HL-60 (cell line): ENCODE measurements at regions not wholly inside any gene's neighbourhood (a gene's known extent, or its start where the extent isn't known, plus 50 kb on each side); places are given as distances from the start of the nearest gene placed in this dataset.

Experiments
- DNase-seq, 2 experiments: peaks; one replicate each; pipeline ENCODE4 v3.0.0-alpha.2; 2010 to 2020; ENCODE audit warnings: low read depth in 1 of 2, low spot score in 1 of 2
- H3K27ac ChIP-seq: fragments of 250-450 bp; sonication (Bioruptor Pico); replicated peaks from 2 replicates; pipeline ENCODE4 v1.5.1; 2020; ENCODE audit warnings: mild to moderate bottlenecking, moderate library complexity
- H3K27me3 ChIP-seq: fragments of 250-450 bp; sonication (Bioruptor Pico); 2 replicates; pipeline ENCODE4 v1.5.1; 2021; ENCODE audit warnings: mild to moderate bottlenecking, moderate library complexity; ENCODE audit not compliant: insufficient read depth, poor library complexity, severe bottlenecking
- H3K4me3 ChIP-seq: replicated peaks from 2 replicates; pipeline ENCODE4 v1.5.1; 2011; ENCODE audit warnings: mild to moderate bottlenecking, control low read depth, low read length; ENCODE audit not compliant: insufficient read depth
- GABPA ChIP-seq: IDR thresholded peaks from 2 replicates; pipeline ENCODE4 v1.6.1; 2012; ENCODE audit warnings: low read depth
- POLR2AphosphoS5 ChIP-seq: IDR thresholded peaks from 2 replicates; pipeline ENCODE4 v1.6.1; 2012; ENCODE audit warnings: low read depth
- SPI1 ChIP-seq: IDR thresholded peaks from 2 replicates; pipeline ENCODE4 v1.6.1; 2012; ENCODE audit warnings: low read depth, mild to moderate bottlenecking, borderline replicate concordance
- TF ChIP-seq, protein P1 (sequence below): IDR thresholded peaks from one replicate; pipeline ENCODE4 v1.5.1; 2011; ENCODE audit warnings: low read length, control low read depth, inconsistent platforms; ENCODE audit not compliant: insufficient read depth
- TF ChIP-seq, protein P2 (sequence below): IDR thresholded peaks from 2 replicates; pipeline ENCODE4 v1.6.1; 2012; ENCODE audit warnings: low read depth; ENCODE audit not compliant: insufficient replicate concordance

DNA sequence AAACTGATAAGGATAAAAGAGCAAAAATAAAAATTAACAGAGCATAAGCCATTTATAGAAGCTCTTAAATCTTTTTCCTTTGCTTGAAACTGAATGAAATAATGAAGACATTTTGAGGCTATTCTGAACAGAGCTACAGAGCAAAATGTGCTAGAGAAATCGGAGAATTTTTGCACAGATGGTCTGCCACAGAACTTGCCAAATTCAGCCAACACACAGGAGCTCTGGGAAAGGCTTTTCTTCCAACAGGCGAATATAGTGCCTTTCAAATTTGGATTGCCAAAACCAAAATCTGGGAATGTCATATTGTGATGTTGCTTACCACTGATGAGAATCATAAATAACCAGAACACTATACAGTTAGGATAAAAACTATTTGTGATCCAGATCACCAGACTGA, 406.3 kb downstream of the RPL10L start:
- no peak for TF ChIP-seq POLR2AphosphoS5
- DNase-seq = no peak
- Histone ChIP-seq H3K27ac (no peak overlapping the region), H3K4me3 (no peak overlapping the region), H3K27me3 (no peaks in the 10 kb centered on the region)

DNA sequence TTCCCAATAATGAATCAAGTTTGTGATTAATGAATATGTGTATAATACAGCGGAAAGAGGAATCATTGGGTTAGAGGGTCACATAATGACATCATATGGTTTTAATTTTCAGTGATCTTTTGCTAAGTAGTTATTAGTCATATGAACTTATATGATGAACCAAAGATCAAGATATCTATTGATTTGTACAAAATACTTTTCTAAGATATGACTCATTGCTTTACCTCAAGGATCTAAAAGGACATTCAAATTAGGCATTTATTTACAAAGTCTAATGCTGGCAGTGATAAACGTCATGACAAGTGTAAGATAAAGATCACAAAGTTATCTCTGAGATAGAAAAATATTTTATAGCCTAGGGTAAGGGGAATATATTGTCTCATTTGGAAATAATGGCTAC, 417.8 kb downstream of the RPL10L start:
- no peak overlapping the region for H3K27ac ChIP-seq
- no peaks in the 10 kb centered on the region for H3K27me3 ChIP-seq
- no peak overlapping the region for H3K4me3 ChIP-seq
- DNase-seq = no peak
- TF ChIP-seq, protein P1, sequence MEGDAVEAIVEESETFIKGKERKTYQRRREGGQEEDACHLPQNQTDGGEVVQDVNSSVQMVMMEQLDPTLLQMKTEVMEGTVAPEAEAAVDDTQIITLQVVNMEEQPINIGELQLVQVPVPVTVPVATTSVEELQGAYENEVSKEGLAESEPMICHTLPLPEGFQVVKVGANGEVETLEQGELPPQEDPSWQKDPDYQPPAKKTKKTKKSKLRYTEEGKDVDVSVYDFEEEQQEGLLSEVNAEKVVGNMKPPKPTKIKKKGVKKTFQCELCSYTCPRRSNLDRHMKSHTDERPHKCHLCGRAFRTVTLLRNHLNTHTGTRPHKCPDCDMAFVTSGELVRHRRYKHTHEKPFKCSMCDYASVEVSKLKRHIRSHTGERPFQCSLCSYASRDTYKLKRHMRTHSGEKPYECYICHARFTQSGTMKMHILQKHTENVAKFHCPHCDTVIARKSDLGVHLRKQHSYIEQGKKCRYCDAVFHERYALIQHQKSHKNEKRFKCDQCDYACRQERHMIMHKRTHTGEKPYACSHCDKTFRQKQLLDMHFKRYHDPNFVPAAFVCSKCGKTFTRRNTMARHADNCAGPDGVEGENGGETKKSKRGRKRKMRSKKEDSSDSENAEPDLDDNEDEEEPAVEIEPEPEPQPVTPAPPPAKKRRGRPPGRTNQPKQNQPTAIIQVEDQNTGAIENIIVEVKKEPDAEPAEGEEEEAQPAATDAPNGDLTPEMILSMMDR = no peak
- TF ChIP-seq, protein P2, sequence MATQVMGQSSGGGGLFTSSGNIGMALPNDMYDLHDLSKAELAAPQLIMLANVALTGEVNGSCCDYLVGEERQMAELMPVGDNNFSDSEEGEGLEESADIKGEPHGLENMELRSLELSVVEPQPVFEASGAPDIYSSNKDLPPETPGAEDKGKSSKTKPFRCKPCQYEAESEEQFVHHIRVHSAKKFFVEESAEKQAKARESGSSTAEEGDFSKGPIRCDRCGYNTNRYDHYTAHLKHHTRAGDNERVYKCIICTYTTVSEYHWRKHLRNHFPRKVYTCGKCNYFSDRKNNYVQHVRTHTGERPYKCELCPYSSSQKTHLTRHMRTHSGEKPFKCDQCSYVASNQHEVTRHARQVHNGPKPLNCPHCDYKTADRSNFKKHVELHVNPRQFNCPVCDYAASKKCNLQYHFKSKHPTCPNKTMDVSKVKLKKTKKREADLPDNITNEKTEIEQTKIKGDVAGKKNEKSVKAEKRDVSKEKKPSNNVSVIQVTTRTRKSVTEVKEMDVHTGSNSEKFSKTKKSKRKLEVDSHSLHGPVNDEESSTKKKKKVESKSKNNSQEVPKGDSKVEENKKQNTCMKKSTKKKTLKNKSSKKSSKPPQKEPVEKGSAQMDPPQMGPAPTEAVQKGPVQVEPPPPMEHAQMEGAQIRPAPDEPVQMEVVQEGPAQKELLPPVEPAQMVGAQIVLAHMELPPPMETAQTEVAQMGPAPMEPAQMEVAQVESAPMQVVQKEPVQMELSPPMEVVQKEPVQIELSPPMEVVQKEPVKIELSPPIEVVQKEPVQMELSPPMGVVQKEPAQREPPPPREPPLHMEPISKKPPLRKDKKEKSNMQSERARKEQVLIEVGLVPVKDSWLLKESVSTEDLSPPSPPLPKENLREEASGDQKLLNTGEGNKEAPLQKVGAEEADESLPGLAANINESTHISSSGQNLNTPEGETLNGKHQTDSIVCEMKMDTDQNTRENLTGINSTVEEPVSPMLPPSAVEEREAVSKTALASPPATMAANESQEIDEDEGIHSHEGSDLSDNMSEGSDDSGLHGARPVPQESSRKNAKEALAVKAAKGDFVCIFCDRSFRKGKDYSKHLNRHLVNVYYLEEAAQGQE = no peak
- no peak for TF ChIP-seq GABPA
- no peak for TF ChIP-seq SPI1
- TF ChIP-seq POLR2AphosphoS5 = no peak

DNA sequence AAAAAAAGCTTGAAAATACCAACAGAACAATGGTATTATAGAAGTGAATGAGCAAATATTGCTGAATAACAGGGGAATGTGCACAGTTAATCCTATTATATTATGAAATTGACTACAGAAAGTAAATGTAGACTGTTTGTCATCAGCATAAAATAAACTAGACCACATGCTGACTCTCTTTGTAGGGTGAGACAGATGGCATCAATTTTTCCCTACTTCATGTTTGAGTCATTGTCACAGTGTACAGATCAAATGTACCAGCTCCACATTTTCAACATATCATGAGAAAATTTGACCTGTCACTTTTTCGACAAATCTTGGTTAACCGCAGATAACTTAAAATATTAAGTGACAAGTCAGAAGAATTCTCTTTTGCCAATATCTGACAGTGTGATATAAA, 421.0 kb downstream of the RPL10L start:
- DNase-seq = no peak
- no peak overlapping the region for H3K4me3 ChIP-seq
- H3K27ac ChIP-seq = no peak overlapping the region
- TF ChIP-seq, protein P2 = no peak
- no peaks in the 10 kb centered on the region for H3K27me3 ChIP-seq

DNA sequence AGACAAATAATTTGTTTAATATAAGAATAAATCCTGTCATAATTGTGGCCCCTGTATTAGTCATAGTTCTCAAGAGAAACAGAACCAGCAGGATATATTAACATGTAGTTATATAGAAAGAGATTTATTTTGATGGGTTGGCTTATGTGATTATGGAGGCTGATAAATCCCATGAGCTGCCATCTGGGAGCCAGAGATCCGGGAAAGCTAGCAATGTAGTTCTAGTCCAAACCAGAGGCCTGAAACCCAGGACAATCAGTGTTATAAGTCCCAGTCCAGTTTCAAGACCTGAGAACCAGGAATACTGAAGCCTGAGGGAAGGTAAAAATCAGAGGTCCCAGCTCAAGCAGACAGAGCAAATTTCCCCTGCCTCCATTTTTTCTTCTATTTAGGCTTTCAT, 435.8 kb downstream of the RPL10L start:
- DNase-seq = no peak
- no peak overlapping the region for H3K4me3 ChIP-seq
- TF ChIP-seq, protein P1 = no peak
- TF ChIP-seq SPI1 (no peak), GABPA (no peak), POLR2AphosphoS5 (no peak)
- H3K27me3 ChIP-seq = no peaks in the 10 kb centered on the region
- no peak overlapping the region for H3K27ac ChIP-seq

DNA sequence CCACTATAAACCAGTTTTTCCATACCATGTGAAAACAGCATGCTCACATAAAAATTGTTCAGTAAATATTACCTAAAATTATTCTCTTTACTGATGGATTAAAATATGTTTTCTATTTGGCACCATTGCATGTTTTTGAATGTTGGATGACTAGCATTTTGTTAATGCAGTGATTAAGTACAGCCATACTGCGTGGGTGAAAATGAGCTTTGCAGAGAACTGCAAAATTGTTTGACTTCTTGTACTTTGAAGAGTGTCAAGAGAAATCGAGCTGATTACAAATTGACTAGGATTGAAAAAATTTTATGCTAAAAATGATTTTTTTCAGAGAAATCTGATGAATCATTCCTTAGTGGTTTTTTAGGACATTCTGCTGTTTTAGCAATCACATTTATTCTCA, 452.9 kb downstream of the RPL10L start:
- DNase-seq = no peak
- TF ChIP-seq, protein P2 = no peak
- TF ChIP-seq, protein P1 = no peak
- TF ChIP-seq SPI1 (no peak), POLR2AphosphoS5 (no peak), GABPA (no peak)
- H3K27ac ChIP-seq = no peak overlapping the region

More for the DNA sequence above, 452.9 kb downstream of the RPL10L start:
- no peaks in the 10 kb centered on the region for H3K27me3 ChIP-seq
- H3K4me3 ChIP-seq = no peak overlapping the region
